HepG2 (cell line): ENCODE measurements at regions not wholly inside any gene's neighbourhood (a gene's known extent, or its start where the extent isn't known, plus 50 kb on each side); places are given as distances from the start of the nearest gene placed in this dataset.

Source experiments
- ATAC-seq: fragments of 200-7000 bp; cut with Tn5 transposase; 3 replicates; pipeline ENCODE4 v1.9.1; 2020; ENCODE audit warnings: mild to moderate bottlenecking, moderate library complexity
- BruUV-seq: library from RNA; stranded (reverse); fragments of 400-500 nt; replicated peaks from 2 replicates; lab custom pipeline; 2021; lab: Mats Ljungman, UMichigan
- CTCF ChIA-PET: fragments of 300-600 bp; formaldehyde crosslinking; extraction: SDS; loops from one replicate; lab custom pipeline; 2021; ENCODE audit warnings: low total read pairs, inconsistent platforms, low intra/inter-chr PET ratio; lab: Yijun Ruan, JAX
- POLR2A ChIA-PET: fragments of 350-600 bp; sonication (Branson Sonifier 250); formaldehyde crosslinking; loops from one replicate; lab custom pipeline; 2020; ENCODE audit warnings: antibody characterized with exemption, inconsistent platforms; lab: Yijun Ruan, JAX
- DNase-seq: peaks from one replicate; pipeline ENCODE4 v3.0.0-alpha.2; 2015; ENCODE audit warnings: low spot score
- FAIRE-seq: peaks from 3 replicates; lab custom pipeline; 2011; peaks lifted over from hg19 to GRCh38; lab: Jason Lieb, UNC
- H2AFZ ChIP-seq: one replicate; pipeline ENCODE4 v1.6.1; 2011; ENCODE audit warnings: low read length, inconsistent platforms
- H3K27ac ChIP-seq: fragments of 300-600 bp; 3 replicates; pipeline ENCODE4 v1.8.0; 2011; ENCODE audit warnings: mixed run types, mild to moderate bottlenecking, mixed read lengths, low read length, inconsistent platforms; ENCODE audit not compliant: insufficient read depth; ENCODE audit errors: extremely low read length
- H3K27me3 ChIP-seq, 2 experiments: fragments of 200-600 bp in 1 of 2; 2 replicates in 1 of 2; 3 replicates in 1 of 2; pipeline versions ENCODE4 v1.6.0 to v1.8.0; 2011; ENCODE audit warnings: low read length in 2 of 2, mild to moderate bottlenecking in 2 of 2, moderate library complexity in 2 of 2, inconsistent platforms in 1 of 2; ENCODE audit not compliant: insufficient read depth in 2 of 2, control insufficient read depth in 1 of 2
- H3K36me3 ChIP-seq, 2 experiments: fragments of 200-600 bp in 1 of 2; replicated peaks in 1 of 2; 2 replicates in 1 of 2; 3 replicates in 1 of 2; pipeline versions ENCODE4 v1.5.1 to v1.8.0; 2011; ENCODE audit warnings: low read length in 2 of 2, inconsistent platforms in 1 of 2; ENCODE audit not compliant: insufficient read depth in 2 of 2, control insufficient read depth in 1 of 2
- H3K4me1 ChIP-seq: 2 replicates; pipeline ENCODE4 v1.5.1; 2012; ENCODE audit warnings: low read length, inconsistent platforms; ENCODE audit not compliant: insufficient read depth
- H3K4me2 ChIP-seq: 2 replicates; pipeline ENCODE4 v1.6.0; 2011; ENCODE audit warnings: low read depth, low read length, inconsistent platforms
- H3K4me3 ChIP-seq, 3 experiments: fragments of 200-600 bp in 1 of 3; sonication (generic), shearing (Covaris generic) in 1 of 3; replicated peaks in 1 of 3; 2 replicates each; pipeline ENCODE4 v1.5.1; 2011 to 2016; ENCODE audit warnings: low read length in 3 of 3, inconsistent platforms in 2 of 3, low read depth in 2 of 3, mild to moderate bottlenecking in 2 of 3, control low read depth in 1 of 3, mixed read lengths in 1 of 3; ENCODE audit not compliant: insufficient read depth in 1 of 3
- H3K79me2 ChIP-seq: one replicate; pipeline ENCODE4 v1.6.1; 2011; ENCODE audit warnings: low read length, inconsistent platforms; ENCODE audit not compliant: insufficient read depth
- H3K9ac ChIP-seq: 2 replicates; pipeline ENCODE4 v1.6.0; 2011; ENCODE audit warnings: mild to moderate bottlenecking, low read depth, low read length, inconsistent platforms; ENCODE audit not compliant: insufficient read depth
- H3K9me3 ChIP-seq: 2 replicates; pipeline ENCODE4 v1.5.1; 2012; ENCODE audit warnings: mild to moderate bottlenecking, low read length
- H4K20me1 ChIP-seq: 2 replicates; pipeline ENCODE4 v1.6.0; 2011; ENCODE audit warnings: inconsistent platforms, mild to moderate bottlenecking, low read length, moderate library complexity; ENCODE audit not compliant: insufficient read depth
- AGO2 ChIP-seq: fragments of 200-400 bp; formaldehyde crosslinking; optimal IDR thresholded peaks from 2 replicates; pipeline ENCODE3; 2017; ENCODE audit warnings: mild to moderate bottlenecking, low read depth, low read length, moderate library complexity
- KDM5A ChIP-seq: fragments of 200-600 bp; sonication (generic); IDR thresholded peaks from 2 replicates; pipeline ENCODE4 v1.7.0; 2018; ENCODE audit warnings: antibody characterized with exemption, mild to moderate bottlenecking, low read length, borderline replicate concordance
- KLF16 ChIP-seq, 2 experiments: sonication (generic) in 1 of 2; formaldehyde crosslinking in 1 of 2; IDR thresholded peaks; 2 replicates each; pipeline versions ENCODE4 v1.6.1 to v1.8.0; 2016 to 2023; ENCODE audit warnings: missing genetic modification reagents in 2 of 2, missing compliant biosample characterization in 1 of 2
- PITX1 ChIP-seq: sonication (generic); formaldehyde crosslinking; IDR thresholded peaks from 2 replicates; pipeline ENCODE4 v1.5.1; 2020; ENCODE audit warnings: mild to moderate bottlenecking, missing genetic modification reagents
- RORA ChIP-seq: sonication (generic); formaldehyde crosslinking; IDR thresholded peaks from 2 replicates; pipeline ENCODE4 v1.5.0; 2020; ENCODE audit warnings: mild to moderate bottlenecking, missing genetic modification reagents, moderate library complexity
- RXRB ChIP-seq: IDR thresholded peaks from 2 replicates; pipeline ENCODE4 v1.6.1; 2016; ENCODE audit warnings: borderline replicate concordance, missing genetic modification reagents, missing compliant biosample characterization
- ZKSCAN1 ChIP-seq: fragments of 150-350 bp; IDR thresholded peaks from 2 replicates; pipeline ENCODE4 v1.6.1; 2014; ENCODE audit warnings: low read length
- ZNF550 ChIP-seq: sonication (generic); formaldehyde crosslinking; IDR thresholded peaks from 2 replicates; pipeline ENCODE4 v1.4.0; 2020; ENCODE audit warnings: mild to moderate bottlenecking, missing genetic modification reagents, borderline replicate concordance
- ZNF724P ChIP-seq: sonication (generic); formaldehyde crosslinking; IDR thresholded peaks from 2 replicates; pipeline ENCODE4 v1.8.0; 2022; ENCODE audit warnings: missing genetic modification reagents, borderline replicate concordance
- ZSCAN29 ChIP-seq: sonication (generic); formaldehyde crosslinking; conservative IDR thresholded peaks from 2 replicates; pipeline ENCODE4 v1.4.0; 2020; ENCODE audit warnings: mild to moderate bottlenecking, missing genetic modification reagents
- WGBS: methylation state at CpG from one replicate; pipeline ENCODE4 v1.1.6; 2017; ENCODE audit warnings: low lambda C conversion rate; 5-methylcytosine and 5-hydroxymethylcytosine counted together
- in situ Hi-C: cut with HindIII; loops from 2 replicates; pipeline ENCODE4 v1.10.0; 2017; ENCODE audit warnings: low pct_unique_long_range_greater_than_20kb; ENCODE audit not compliant: extremely low pct_ligation_motif_present
- intact Hi-C: fragments of 100-400 bp; cut with micrococcal nuclease; formaldehyde crosslinking; loops from one replicate; pipeline ENCODE4 v1.10.0; 2022; ENCODE audit not compliant: unreplicated experiment
- TF ChIP-seq, protein P1 (sequence below): sonication (generic); formaldehyde crosslinking; IDR thresholded peaks from 2 replicates; pipeline ENCODE4 v1.4.0; 2020; ENCODE audit warnings: missing genetic modification reagents, borderline replicate concordance
- TF ChIP-seq, protein P2 (sequence below): conservative IDR thresholded peaks from 2 replicates; pipeline ENCODE4 v1.6.1; 2018; ENCODE audit warnings: missing genetic modification reagents

DNA sequence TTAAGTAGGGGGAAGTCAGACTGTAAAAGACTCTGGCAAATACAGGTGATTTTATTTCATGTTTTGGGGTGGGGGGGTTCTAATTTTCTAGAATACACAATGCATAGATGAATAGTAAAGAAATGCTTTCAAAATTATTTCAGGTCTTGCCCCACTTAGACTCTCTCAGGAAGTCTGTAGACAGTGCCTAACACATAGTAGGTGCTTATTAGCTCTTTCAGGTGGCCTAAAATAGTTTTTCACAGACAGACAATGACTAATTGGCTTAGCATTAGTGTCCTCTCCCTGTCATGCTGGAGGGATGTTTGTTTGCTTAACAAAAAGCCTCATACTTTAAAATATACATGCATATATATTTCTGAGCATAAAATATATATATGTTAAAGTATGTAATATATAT, 366.0 kb downstream of the SOX9 start:
- TF ChIP-seq, protein P1, sequence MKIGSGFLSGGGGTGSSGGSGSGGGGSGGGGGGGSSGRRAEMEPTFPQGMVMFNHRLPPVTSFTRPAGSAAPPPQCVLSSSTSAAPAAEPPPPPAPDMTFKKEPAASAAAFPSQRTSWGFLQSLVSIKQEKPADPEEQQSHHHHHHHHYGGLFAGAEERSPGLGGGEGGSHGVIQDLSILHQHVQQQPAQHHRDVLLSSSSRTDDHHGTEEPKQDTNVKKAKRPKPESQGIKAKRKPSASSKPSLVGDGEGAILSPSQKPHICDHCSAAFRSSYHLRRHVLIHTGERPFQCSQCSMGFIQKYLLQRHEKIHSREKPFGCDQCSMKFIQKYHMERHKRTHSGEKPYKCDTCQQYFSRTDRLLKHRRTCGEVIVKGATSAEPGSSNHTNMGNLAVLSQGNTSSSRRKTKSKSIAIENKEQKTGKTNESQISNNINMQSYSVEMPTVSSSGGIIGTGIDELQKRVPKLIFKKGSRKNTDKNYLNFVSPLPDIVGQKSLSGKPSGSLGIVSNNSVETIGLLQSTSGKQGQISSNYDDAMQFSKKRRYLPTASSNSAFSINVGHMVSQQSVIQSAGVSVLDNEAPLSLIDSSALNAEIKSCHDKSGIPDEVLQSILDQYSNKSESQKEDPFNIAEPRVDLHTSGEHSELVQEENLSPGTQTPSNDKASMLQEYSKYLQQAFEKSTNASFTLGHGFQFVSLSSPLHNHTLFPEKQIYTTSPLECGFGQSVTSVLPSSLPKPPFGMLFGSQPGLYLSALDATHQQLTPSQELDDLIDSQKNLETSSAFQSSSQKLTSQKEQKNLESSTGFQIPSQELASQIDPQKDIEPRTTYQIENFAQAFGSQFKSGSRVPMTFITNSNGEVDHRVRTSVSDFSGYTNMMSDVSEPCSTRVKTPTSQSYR: no peak
- TF ChIP-seq ZKSCAN1: peak; percentile 91
- Histone ChIP-seq H3K79me2 (peaks cover 83% of the 10 kb centered on the region), H3K4me1 (peaks cover 43% of the 10 kb centered on the region), H3K4me3 (no peak overlapping the region), H3K36me3 (no peaks in the 10 kb centered on the region), H2AFZ (no peak overlapping the region), H3K27me3 (no peaks in the 10 kb centered on the region), H3K27ac (no peak overlapping the region), H4K20me1 (peaks cover 9% of the 10 kb centered on the region; the same call in 1 of the 2 replicates), H3K4me2 (no peak overlapping the region), H3K9me3 (no peaks in the 10 kb centered on the region), H3K9ac (no peak overlapping the region)
- no TSS peak for BruUV-seq
- in situ Hi-C loops: no loop called here
- ATAC-seq (no peak), DNase-seq (no peak), FAIRE-seq (no peak)
- intact Hi-C loops: no loop called here
- POLR2A ChIA-PET: interaction anchor here (0.7 kb wide), 1 partner anchor 53 kb away, joined by 3 read pairs; no protein-coding TSS in a partner anchor
- CTCF ChIA-PET: interaction anchor here (0.7 kb wide), 1 partner anchor 524 kb away, joined by 3 read pairs; no protein-coding TSS in a partner anchor

DNA sequence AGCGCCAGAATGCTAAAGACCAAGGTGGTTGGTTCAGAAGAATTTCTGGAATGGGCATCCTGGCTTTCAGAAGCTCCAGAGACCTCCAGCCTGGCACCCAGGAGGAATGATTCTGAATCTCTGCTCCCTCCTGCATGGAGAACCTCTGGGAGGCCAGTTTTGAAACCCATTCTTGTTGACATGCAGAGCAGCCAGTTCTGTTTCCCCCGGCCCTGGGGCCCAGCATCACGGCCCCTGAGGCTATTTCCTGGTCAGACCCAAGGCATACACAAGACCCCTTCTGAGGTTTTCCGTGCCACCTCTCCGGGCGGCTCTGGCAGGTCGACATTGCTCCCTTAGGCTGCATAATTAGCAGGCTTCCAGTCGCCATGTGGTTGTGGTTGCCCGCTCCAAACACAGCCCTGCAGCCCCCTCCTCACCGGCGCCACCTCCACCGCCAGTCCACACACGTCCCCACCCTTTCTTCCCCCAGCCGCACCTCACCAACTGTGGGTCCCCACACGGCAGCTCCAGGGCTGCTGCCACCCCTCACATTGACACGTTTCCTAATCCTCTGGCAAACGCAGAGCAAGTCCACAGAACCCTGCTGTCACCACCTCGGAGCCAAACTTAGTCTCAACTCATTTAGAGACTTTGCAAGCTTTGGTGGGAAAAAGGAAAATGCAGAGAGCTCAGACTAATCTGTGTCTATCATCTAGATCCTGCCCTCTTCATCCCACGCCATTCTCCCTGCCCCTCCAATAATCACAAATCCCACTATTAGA, 367.1 kb downstream of the SOX9 start:
- no peak overlapping the region for H3K27ac ChIP-seq
- peaks cover 87% of the 10 kb centered on the region for H3K79me2 ChIP-seq
- TF ChIP-seq, protein P2, sequence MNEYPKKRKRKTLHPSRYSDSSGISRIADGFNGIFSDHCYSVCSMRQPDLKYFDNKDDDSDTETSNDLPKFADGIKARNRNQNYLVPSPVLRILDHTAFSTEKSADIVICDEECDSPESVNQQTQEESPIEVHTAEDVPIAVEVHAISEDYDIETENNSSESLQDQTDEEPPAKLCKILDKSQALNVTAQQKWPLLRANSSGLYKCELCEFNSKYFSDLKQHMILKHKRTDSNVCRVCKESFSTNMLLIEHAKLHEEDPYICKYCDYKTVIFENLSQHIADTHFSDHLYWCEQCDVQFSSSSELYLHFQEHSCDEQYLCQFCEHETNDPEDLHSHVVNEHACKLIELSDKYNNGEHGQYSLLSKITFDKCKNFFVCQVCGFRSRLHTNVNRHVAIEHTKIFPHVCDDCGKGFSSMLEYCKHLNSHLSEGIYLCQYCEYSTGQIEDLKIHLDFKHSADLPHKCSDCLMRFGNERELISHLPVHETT (CRISPR knock-in tag): no peak
- TF ChIP-seq AGO2: peak; percentile 65
- 0 out of 2 replicates have a peak, but pooled peaks have one; percentile 38 for TF ChIP-seq ZNF724P (CRISPR knock-in tag)
- no peak for TF ChIP-seq KDM5A
- TF ChIP-seq ZSCAN29 (CRISPR knock-in tag): no peak
- no peak for TF ChIP-seq ZNF550 (CRISPR knock-in tag)
- TF ChIP-seq KLF16 (CRISPR knock-in tag; IDR thresholded peaks at IDR 0.05): no peak
- no peak for TF ChIP-seq RXRB
- TF ChIP-seq RORA: no peak
- peak; percentile 31; the same call in 1 of the 2 replicates for TF ChIP-seq PITX1

More for the DNA sequence above, 367.1 kb downstream of the SOX9 start:
- Histone ChIP-seq H3K4me2 (0 out of 2 replicates have a peak overlapping the region, but pooled peaks have one; percentile 6), H3K4me1 (peaks cover 52% of the 10 kb centered on the region), H3K9ac (no peak overlapping the region), H3K4me3 (no peak overlapping the region), H3K36me3 (no peaks in the 10 kb centered on the region), H3K27me3 (no peaks in the 10 kb centered on the region), H3K9me3 (no peaks in the 10 kb centered on the region), H4K20me1 (peaks cover 10% of the 10 kb centered on the region; the same call in 1 of the 2 replicates), H2AFZ (no peak overlapping the region)
- ChIA-PET CTCF (interaction anchor here (0.7 kb wide), 1 partner anchor 525 kb away, joined by 3 read pairs; no protein-coding TSS in a partner anchor), POLR2A (interaction anchor here (0.7 to 2.1 kb wide), 2 partner anchors 15 to 52 kb away, joined by 3 to 10 read pairs; no protein-coding TSS in a partner anchor)
- intact Hi-C loops (no loop called here), in situ Hi-C loops (no loop called here)
- no TSS peak for BruUV-seq
- WGBS: 79% methylated on average over 19 of the region's 19 CpGs
- DNase-seq (no peak), FAIRE-seq (no peak), ATAC-seq (no peak; the same call in 2 of the 3 replicates)
